ENCODE measurements at regions not wholly inside any gene's neighbourhood (a gene's known extent, or its start where the extent isn't known, plus 50 kb on each side); places are given as distances from the start of the nearest gene placed in this dataset.

DNA sequence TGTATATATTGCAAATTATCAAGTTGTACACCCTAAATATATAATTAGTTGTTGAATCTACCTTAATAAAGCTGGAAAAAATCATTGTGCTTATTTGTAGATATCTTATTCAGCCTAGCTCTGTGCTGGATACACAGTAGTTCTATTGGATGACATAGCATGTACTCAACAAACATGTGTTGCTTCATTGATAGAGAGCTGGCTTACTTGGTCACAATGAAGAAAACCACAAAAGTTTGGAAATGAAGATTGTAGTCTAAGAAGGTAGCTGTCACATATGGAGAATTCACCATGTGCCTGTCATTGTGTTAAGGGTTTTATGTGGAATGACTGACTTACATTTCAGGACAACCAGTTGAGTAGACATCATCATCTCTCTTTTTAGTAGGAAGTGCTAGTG is 278.9 kb downstream of the LMO7 start:
- TF ChIP-seq POLR2A (IDR thresholded peaks at IDR 0.05): no peak
- TF ChIP-seq, protein P1, sequence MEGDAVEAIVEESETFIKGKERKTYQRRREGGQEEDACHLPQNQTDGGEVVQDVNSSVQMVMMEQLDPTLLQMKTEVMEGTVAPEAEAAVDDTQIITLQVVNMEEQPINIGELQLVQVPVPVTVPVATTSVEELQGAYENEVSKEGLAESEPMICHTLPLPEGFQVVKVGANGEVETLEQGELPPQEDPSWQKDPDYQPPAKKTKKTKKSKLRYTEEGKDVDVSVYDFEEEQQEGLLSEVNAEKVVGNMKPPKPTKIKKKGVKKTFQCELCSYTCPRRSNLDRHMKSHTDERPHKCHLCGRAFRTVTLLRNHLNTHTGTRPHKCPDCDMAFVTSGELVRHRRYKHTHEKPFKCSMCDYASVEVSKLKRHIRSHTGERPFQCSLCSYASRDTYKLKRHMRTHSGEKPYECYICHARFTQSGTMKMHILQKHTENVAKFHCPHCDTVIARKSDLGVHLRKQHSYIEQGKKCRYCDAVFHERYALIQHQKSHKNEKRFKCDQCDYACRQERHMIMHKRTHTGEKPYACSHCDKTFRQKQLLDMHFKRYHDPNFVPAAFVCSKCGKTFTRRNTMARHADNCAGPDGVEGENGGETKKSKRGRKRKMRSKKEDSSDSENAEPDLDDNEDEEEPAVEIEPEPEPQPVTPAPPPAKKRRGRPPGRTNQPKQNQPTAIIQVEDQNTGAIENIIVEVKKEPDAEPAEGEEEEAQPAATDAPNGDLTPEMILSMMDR (IDR thresholded peaks at IDR 0.05): no peak

Measured in tibial nerve (tissue), 3 donors.